Neural cell (in vitro differentiated cells): ENCODE measurements at regions not wholly inside any gene's neighbourhood (a gene's known extent, or its start where the extent isn't known, plus 50 kb on each side); places are given as distances from the start of the nearest gene placed in this dataset.

Experiments
- CTCF ChIP-seq: fragments of 450-650 bp; IDR thresholded peaks from 2 replicates; pipeline ENCODE4 v1.5.1; 2014; ENCODE audit warnings: antibody characterized with exemption, mild to moderate bottlenecking, moderate library complexity; ENCODE audit not compliant: poor library complexity, severe bottlenecking
- EP300 ChIP-seq: fragments of 450-650 bp; conservative IDR thresholded peaks from 2 replicates; pipeline ENCODE4 v1.6.1; 2014; ENCODE audit warnings: antibody characterized with exemption, mild to moderate bottlenecking, moderate library complexity; ENCODE audit not compliant: poor library complexity, severe bottlenecking
- EZH2 ChIP-seq: fragments of 200-600, 300-800 bp; shearing (Covaris generic), sonication (generic); IDR thresholded peaks from 2 replicates; pipeline ENCODE4 v1.6.1; 2014; ENCODE audit warnings: antibody characterized with exemption, low read length, borderline replicate concordance, mild to moderate bottlenecking; ENCODE audit not compliant: insufficient read depth, poor library complexity, severe bottlenecking
- MXI1 ChIP-seq: fragments of 450-650 bp; conservative IDR thresholded peaks from 2 replicates; pipeline ENCODE4 v1.6.1; 2014; ENCODE audit warnings: antibody characterized with exemption, mild to moderate bottlenecking; ENCODE audit not compliant: poor library complexity, severe bottlenecking
- POLR2AphosphoS5 ChIP-seq: IDR thresholded peaks from 2 replicates; pipeline ENCODE4 v1.6.1; 2012
- RAD21 ChIP-seq: fragments of 450-650 bp; conservative IDR thresholded peaks from 2 replicates; pipeline ENCODE4 v1.6.1; 2014; ENCODE audit warnings: antibody characterized with exemption, mild to moderate bottlenecking, moderate library complexity
- REST ChIP-seq: IDR thresholded peaks from 2 replicates; pipeline ENCODE4 v1.6.1; 2012; ENCODE audit warnings: borderline replicate concordance
- TAF1 ChIP-seq: IDR thresholded peaks from 2 replicates; pipeline ENCODE4 v1.6.1; 2012; ENCODE audit warnings: low read depth

DNA sequence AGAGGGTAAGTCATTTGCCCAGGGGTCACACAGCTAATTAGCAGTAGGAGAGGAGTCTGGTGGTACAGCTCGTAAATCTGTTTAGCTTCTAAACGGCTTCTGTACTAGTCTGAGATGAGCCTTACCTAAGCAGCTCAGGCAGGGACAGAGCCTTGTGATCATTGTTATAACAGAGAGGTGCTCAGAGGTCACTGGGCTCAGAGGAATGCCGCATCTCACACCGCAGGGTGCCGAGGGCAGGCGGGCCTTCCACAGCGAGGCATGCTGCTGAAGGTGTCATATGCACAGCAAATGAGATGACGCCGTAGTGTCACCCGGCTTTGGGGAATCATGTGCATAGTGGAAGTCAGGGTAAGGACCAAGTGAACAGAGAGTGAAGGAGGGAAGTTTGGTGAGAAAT lies 305.2 kb upstream of the FMN2 start:
- TF ChIP-seq POLR2AphosphoS5 (no peak), CTCF (no peak), REST (no peak), EP300 (no peak), EZH2 (no peak), MXI1 (no peak), TAF1 (no peak), RAD21 (no peak)
